ENCODE measurements at regions not wholly inside any gene's neighbourhood (a gene's known extent, or its start where the extent isn't known, plus 50 kb on each side); places are given as distances from the start of the nearest gene placed in this dataset.

GRCh38 chr14:98731701-98732100, 540.3 kb downstream of the BCL11B start:
- TF ChIP-seq, protein P1, sequence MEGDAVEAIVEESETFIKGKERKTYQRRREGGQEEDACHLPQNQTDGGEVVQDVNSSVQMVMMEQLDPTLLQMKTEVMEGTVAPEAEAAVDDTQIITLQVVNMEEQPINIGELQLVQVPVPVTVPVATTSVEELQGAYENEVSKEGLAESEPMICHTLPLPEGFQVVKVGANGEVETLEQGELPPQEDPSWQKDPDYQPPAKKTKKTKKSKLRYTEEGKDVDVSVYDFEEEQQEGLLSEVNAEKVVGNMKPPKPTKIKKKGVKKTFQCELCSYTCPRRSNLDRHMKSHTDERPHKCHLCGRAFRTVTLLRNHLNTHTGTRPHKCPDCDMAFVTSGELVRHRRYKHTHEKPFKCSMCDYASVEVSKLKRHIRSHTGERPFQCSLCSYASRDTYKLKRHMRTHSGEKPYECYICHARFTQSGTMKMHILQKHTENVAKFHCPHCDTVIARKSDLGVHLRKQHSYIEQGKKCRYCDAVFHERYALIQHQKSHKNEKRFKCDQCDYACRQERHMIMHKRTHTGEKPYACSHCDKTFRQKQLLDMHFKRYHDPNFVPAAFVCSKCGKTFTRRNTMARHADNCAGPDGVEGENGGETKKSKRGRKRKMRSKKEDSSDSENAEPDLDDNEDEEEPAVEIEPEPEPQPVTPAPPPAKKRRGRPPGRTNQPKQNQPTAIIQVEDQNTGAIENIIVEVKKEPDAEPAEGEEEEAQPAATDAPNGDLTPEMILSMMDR (conservative IDR thresholded peaks at IDR 0.05 in 1 of 2, IDR thresholded peaks at IDR 0.05 in 1 of 2; ENCODE audit: extremely low read depth in 1 of 2, insufficient read depth in 1 of 2, low read depth in 1 of 2, low read length in 2 of 2): no peak
- TF ChIP-seq EZH2 (IDR thresholded peaks at IDR 0.05; ENCODE audit: borderline replicate concordance, low read length): no peak

Data from mammary epithelial cell (primary cell).